ENCODE measurements at regions not wholly inside any gene's neighbourhood (a gene's known extent, or its start where the extent isn't known, plus 50 kb on each side); places are given as distances from the start of the nearest gene placed in this dataset.

DNA sequence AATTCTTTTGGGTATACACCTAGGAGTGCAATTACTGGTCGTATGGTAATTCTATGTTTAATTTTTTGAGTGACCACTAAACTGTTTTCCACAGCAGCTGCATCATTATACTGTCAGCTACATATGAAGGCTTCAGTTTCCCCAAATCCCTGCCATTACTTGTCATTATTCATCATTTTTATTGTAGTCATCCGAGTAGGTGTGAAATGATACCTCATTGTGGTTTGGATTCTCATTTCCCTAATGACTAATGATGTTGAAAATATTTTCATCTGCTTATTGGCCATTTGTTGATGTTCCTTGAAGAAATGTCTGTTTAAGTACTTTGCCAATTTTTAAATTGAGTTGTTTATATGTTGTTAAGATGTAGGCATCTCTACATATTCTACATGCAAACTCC lies 633.6 kb upstream of the IMPG1 start:
- WGBS, 5 donors, result 66 to 75% (median 71%) methylated on average over 2 of the region's 2 CpGs
- no peak for TF ChIP-seq POLR2AphosphoS5 (IDR thresholded peaks at IDR 0.05)
- TF ChIP-seq EP300 (IDR thresholded peaks at IDR 0.05), result no peak
- TF ChIP-seq, protein P1, sequence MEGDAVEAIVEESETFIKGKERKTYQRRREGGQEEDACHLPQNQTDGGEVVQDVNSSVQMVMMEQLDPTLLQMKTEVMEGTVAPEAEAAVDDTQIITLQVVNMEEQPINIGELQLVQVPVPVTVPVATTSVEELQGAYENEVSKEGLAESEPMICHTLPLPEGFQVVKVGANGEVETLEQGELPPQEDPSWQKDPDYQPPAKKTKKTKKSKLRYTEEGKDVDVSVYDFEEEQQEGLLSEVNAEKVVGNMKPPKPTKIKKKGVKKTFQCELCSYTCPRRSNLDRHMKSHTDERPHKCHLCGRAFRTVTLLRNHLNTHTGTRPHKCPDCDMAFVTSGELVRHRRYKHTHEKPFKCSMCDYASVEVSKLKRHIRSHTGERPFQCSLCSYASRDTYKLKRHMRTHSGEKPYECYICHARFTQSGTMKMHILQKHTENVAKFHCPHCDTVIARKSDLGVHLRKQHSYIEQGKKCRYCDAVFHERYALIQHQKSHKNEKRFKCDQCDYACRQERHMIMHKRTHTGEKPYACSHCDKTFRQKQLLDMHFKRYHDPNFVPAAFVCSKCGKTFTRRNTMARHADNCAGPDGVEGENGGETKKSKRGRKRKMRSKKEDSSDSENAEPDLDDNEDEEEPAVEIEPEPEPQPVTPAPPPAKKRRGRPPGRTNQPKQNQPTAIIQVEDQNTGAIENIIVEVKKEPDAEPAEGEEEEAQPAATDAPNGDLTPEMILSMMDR (IDR thresholded peaks at IDR 0.05), result no peak
- TF ChIP-seq POLR2A (IDR thresholded peaks at IDR 0.05), result no peak
- Histone ChIP-seq H3K4me3 (no peak overlapping the region), H3K9me3 (no peaks in the 10 kb centered on the region), H3K4me1 (no peaks in the 10 kb centered on the region), H3K27me3 (no peaks in the 10 kb centered on the region), H3K27ac (no peak overlapping the region), H3K36me3 (no peaks in the 10 kb centered on the region)
- intact Hi-C loops (cut with DNase I; ENCODE audit: low total_unique reads), result no loop called here
- DNase-seq, result no peak

DNA sequence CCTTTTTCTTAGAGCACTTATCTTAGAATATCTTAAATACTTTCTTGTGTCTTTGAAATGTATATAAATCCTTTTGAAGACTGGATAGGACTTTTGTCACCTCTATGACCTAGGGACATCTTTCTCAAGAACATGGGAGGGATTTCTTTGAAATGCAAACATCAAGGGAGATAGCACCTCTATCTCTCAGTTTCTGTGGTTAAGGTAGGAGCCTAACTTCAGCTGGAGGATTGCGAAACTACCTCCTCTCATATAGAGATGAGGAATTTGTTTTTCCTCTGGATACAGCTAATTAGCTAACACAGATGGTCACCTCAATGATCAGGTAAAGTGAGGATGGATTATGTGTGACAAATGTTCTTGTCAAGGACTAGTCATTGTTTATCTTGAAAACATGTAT lies 631.3 kb upstream of the IMPG1 start:
- WGBS, 5 donors, result 75 to 94% (median 81%) methylated on average over 1 of the region's 1 CpG
- no peak overlapping the region for H3K27ac ChIP-seq
- no peaks in the 10 kb centered on the region for H3K4me1 ChIP-seq
- intact Hi-C loops (cut with DNase I; ENCODE audit: low total_unique reads), result no loop called here
- no peaks in the 10 kb centered on the region for H3K27me3 ChIP-seq
- no peak for DNase-seq
- no peak for TF ChIP-seq EP300 (IDR thresholded peaks at IDR 0.05)
- TF ChIP-seq POLR2AphosphoS5 (IDR thresholded peaks at IDR 0.05), result no peak
- no peak for TF ChIP-seq POLR2A (IDR thresholded peaks at IDR 0.05)
- TF ChIP-seq, protein P1 (IDR thresholded peaks at IDR 0.05), result no peak
- no peaks in the 10 kb centered on the region for H3K36me3 ChIP-seq
- no peaks in the 10 kb centered on the region for H3K9me3 ChIP-seq
- no peak overlapping the region for H3K4me3 ChIP-seq

DNA sequence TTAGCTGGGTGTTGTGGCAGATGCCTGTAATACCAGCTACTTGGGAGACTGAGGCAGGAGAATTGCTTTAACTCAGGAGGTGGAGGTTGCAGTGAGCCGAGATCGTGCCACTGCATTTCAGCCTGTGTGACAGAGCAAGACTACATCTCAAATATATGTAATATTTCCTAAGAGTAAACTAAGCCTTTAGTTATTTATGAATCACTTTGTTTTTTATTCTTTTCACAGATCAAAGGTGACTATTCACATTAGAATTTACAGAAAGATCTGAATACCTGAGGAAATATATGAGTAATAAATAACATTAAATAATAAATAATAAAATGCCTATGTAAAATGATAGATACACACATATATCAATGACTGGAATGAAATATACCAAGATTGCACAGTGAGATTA lies 630.8 kb upstream of the IMPG1 start:
- H3K4me1 ChIP-seq, result no peaks in the 10 kb centered on the region
- no peaks in the 10 kb centered on the region for H3K9me3 ChIP-seq
- no peak overlapping the region for H3K4me3 ChIP-seq
- TF ChIP-seq POLR2A (IDR thresholded peaks at IDR 0.05) (no peak), EP300 (IDR thresholded peaks at IDR 0.05) (no peak), POLR2AphosphoS5 (IDR thresholded peaks at IDR 0.05) (no peak)
- TF ChIP-seq, protein P1 (IDR thresholded peaks at IDR 0.05), result no peak
- no peak for DNase-seq
- no peak overlapping the region for H3K27ac ChIP-seq
- no peaks in the 10 kb centered on the region for H3K27me3 ChIP-seq
- 91 to 98% (median 95%) methylated on average over 2 of the region's 2 CpGs for WGBS, 5 donors
- intact Hi-C loops (cut with DNase I; ENCODE audit: low total_unique reads), result no loop called here
- H3K36me3 ChIP-seq, result no peaks in the 10 kb centered on the region

DNA sequence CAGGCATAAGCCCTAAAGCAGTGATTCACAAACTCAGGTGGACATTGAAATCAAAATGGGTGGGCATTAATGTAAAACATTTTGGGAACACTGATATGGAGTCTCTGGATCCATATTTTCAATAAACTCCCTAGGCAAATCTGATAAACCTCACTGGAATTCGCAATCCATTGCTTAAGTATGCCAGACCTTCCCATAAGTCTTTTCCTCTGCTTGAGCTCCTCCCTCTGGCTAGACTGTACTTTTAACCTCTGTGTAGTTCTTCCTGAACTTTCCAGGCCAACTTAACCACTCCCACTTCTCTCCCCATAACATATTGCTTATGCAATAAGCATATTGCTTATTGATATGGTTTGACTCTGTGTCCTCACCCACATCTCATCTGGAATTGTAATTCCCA lies 629.7 kb upstream of the IMPG1 start:
- TF ChIP-seq POLR2AphosphoS5 (IDR thresholded peaks at IDR 0.05) (no peak), EP300 (IDR thresholded peaks at IDR 0.05) (no peak), POLR2A (IDR thresholded peaks at IDR 0.05) (no peak)
- TF ChIP-seq, protein P1 (IDR thresholded peaks at IDR 0.05), result no peak
- DNase-seq, result no peak
- Histone ChIP-seq H3K4me3 (no peak overlapping the region), H3K36me3 (no peaks in the 10 kb centered on the region), H3K4me1 (no peaks in the 10 kb centered on the region), H3K27me3 (no peaks in the 10 kb centered on the region), H3K9me3 (no peaks in the 10 kb centered on the region), H3K27ac (no peak overlapping the region)
- WGBS, 5 donors, result 44 to 79% (median 55%) methylated on average over 1 of the region's 1 CpG
- intact Hi-C loops (cut with DNase I; ENCODE audit: low total_unique reads), result no loop called here
